Erythroblast (primary cell): ENCODE measurements at regions not wholly inside any gene's neighbourhood (a gene's known extent, or its start where the extent isn't known, plus 50 kb on each side); places are given as distances from the start of the nearest gene placed in this dataset.

ENCODE experiments used
- GATA1 ChIP-seq: IDR thresholded peaks from 2 replicates; pipeline ENCODE4 v1.6.1; 2011; ENCODE audit warnings: low read depth, mild to moderate bottlenecking, control low read depth, low read length, moderate library complexity
- POLR2A ChIP-seq: IDR thresholded peaks from 2 replicates; pipeline ENCODE4 v1.6.1; 2011; ENCODE audit warnings: mild to moderate bottlenecking, low read length

- TF ChIP-seq GATA1 (no peak), POLR2A (no peak)
These were observed 269.2 kb downstream of the HGF start for GRCh38 chr7:81500631-81501030.
